GM19372 (cell line): ENCODE measurements at regions not wholly inside any gene's neighbourhood (a gene's known extent, or its start where the extent isn't known, plus 50 kb on each side); places are given as distances from the start of the nearest gene placed in this dataset.

ENCODE experiments used
- ATAC-seq: cut with Tn5 transposase; IDR thresholded peaks from one replicate; pipeline ENCODE4 v1.9.1; 2021; ENCODE audit warnings: mild to moderate bottlenecking, low read depth, moderate library complexity; ENCODE audit not compliant: unreplicated experiment

DNA sequence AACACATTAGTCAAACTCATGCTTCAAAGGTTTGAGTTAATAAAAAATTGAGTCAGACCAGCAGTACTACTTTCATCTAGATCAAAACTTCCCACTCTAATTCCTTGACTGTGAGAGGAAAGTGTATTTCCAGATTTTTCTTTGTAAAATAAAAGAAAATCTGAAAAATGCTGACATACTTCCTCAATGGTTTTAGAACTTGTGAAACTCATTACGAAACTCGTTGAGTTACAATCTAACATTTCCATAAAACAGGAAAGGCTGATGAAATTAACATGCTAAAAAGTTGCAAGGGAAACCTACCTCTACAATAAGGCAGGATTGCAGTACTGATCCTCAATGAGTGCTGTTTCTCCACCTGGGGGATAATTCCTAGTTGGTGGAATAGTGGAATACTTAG is 217.8 kb upstream of the HCCS start:
- no peak for ATAC-seq

DNA sequence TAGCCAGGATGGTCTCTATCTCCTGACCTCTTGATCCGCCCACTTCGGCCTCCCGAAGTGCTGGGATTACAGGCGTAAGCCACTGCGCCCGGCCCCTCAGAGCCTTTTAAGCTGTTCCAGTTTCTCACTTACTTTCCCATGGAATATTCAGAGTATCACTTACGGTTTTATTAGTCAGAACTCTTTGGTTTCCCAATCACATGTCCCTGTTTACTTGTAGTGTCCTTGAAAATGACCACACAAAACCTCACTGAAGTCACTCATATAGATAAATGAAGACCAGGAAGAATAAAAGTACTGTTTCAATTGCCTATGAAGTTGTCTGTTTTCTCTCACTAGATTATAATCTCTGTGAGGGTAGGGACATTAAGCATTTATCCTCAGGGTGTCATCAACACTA is 217.2 kb upstream of the HCCS start:
- ATAC-seq = no peak

DNA sequence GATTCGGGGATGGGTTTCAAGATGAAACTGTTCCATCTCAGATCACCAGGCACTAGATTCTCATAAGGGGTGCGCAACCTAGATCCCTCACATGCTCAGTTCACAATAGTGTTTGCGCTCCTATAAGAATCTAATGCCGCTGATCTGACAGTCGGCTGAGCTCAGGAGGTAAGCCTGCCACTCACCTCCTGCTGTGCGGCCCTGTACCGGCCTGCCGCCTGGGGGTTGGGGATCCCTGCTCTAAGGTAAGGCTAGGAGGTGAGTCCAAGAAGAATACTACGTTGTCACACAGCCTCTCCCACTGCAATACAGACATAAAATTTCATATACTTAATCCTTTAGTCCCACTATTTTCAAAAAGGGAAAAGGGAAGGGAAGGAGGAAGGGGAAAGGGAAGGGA is 213.4 kb upstream of the HCCS start:
- ATAC-seq = no peak

DNA sequence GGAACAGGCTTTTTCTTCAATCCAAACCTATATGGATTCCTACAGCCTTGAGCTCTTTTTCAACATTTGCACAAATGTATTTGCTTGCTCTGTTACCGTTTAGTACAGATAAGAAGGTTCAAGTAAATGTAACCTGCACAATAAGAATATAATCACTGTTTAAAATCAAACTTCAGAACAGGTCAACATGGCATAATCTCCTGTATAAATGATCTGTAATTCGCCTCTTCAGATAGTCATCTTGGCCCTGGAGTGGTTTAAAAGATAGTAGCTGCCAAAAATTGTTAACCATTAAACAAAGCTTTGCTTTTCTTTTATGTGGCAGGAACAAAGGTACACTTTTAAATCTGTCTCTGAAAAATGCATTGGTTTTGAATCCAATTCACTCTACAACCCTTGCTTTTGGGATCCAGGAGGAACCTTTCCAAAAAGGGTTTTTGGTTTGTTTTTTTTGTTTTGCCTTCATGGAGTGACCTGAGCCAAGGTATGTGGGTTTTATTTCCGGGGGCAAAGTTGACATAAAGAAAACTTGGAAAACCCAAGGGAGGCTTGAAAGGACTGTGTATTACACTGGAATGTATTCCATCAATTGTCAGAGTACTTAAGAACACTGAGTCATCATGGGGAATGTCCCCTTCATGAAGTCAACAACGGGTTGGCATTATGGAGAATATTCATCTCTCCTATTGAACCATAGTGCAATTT is 210.4 kb upstream of the HCCS start:
- no peak for ATAC-seq

DNA sequence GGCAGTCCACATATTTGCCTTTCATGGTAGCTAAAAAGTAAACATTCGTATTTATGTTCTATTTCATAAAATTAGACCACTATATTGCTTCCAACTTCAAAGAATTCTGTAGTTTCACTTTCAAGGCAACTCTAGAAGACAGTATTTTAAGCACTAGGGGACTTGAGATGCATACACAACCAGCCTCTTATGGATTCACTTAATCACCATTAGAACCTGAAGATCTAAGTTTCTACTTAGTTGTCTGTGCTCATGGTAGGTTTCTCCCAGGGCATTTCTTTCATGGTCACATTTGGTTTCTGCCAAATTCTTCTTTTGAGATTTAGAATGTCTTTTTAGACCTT is 209.9 kb upstream of the HCCS start:
- ATAC-seq = no peak

DNA sequence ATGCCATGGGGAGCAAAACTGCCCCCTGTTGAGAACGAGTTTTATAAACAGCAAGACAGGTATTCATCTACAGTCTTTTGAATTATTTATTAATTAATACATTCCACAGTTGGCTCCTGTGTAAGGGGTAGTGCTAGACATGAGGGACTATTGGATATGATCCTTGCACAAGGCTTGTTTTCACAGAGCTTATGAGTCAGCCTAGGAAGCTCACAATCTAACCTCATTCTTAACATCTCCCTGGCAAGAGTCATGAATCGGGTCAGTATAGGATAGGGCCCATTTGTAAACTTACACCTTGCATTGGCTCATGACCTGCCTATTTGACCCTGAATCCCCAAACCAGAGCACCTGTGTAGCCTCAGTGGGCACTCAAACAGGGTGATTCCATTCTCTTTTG is 209.1 kb upstream of the HCCS start:
- ATAC-seq = no peak

DNA sequence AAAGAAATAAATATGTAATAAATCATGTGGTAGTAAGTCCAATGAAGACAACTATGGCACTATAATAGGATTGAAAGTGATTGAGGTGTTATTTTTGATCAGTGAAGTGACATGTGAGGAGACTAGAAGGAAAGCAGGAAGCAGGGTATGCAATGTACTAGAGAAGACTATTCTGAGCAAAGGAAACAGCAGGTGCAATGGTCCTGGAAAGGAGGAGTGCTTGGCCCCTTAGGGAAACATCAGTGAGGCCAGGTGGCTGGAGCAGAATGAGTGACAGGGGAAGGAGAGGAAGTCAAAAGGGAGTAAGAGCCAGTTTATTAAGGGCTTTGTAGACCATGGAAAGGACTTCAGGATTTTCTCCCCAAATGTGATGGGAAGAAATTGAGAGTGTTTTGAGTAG is 207.6 kb upstream of the HCCS start:
- no peak for ATAC-seq

DNA sequence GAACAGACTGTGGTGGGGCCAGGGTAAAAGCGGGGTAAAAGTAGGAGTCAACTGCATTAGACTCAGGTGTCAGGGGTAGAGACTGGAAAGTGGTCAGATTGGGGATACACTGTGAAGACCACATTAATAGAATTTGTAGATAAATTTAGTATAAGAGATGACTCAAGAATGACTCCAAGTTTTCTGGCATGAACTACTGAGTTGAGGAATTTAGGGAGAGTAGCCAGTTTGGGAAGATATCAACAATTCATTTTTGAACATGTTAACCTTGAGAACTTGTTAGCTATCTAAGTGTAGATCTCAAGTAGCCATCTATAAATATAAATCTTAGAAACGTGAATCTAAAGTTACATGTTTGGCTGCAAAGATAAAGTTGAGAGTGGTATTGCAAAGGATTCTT is 206.9 kb upstream of the HCCS start:
- ATAC-seq = no peak

DNA sequence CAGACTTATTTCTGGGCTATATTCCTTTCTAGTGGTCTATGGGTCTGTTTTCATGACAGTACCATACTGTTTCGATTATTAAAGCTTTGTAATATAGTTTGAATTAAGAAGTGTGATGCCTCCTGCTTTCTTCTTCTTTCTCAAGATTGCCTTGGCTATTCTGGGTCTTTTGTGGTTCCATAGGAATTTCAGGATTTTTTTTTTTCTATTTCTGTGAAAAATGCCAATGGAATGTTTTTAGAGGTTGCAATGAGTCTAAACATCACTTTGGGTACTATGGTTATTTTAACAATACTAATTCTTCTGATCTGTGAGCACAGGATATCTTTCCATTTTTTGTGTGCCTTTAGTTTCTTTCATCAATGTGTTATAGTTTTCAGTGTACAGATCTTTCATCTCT is 204.3 kb upstream of the HCCS start:
- ATAC-seq = no peak

DNA sequence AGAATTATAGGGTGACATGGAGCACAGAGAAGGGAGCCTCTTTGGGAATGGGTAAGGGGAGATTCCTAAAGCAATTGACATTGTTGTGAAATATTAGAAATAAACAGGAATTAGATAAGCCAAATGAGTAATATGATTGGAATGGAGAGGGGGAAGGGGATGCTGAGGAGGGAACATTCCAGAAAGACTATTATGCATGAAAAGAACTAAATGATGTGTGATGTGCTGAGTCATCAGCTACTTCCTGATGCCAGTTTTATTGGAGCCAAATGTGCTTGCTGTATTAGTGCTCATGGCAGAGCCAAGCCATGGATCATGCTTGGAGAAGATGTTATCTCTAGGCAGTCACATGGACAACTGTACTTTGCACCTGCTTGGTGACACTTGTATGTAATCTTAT is 189.0 kb upstream of the HCCS start:
- no peak for ATAC-seq

DNA sequence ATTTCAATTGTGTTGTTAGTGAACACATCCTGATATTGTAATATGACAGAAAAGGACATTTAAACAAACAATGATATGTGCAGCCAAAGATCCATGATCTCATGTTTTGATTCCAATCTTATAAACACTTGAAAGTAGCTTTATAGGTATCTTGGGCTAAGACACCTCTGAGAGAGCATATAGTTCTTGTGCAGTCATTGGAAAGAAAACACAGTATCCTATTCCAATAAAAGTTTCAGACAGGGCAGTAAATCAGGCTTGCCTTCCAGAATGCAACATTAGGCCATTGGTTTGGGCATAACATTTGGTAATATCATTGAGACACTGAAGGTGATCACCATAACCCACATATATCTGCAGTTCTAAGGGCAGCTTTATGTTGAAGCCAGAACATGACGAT is 188.3 kb upstream of the HCCS start:
- no peak for ATAC-seq

DNA sequence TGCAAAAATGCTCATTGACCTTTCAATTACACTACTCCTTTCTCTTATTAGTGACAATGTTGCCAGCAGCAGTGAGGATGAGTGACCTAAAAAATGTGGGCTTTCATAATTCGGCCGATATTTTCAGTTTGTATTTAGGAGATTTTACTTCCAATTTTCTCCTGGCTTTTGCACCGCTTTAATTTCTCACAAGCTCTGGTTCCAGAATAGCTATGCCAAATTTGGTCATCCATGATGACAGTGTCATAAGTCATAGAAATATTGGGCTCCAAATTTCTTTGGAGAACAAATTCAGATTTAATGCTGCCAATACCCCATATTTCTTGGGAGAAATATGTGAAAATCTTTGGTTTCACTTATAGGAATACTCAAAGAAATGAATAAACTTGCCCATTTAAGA is 187.7 kb upstream of the HCCS start:
- ATAC-seq = no peak

DNA sequence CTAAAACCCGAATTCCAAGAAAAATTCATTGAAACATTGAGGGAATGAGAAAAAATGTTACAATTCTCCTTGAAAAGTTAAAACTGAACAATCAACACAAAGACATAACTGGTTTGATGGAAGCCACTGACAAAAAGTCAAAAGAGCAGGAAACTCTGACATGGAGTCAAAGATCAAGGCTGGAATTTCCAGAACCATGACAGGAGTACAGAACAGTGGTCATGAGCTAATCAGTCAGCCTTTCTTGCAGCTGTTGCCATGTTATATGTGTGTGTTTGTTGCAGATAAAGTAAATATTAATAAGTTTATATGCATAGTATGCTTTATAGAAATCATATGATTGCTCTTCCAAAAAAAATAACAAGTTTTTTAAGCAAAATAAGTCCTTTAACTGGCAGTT is 184.7 kb upstream of the HCCS start:
- no peak for ATAC-seq

DNA sequence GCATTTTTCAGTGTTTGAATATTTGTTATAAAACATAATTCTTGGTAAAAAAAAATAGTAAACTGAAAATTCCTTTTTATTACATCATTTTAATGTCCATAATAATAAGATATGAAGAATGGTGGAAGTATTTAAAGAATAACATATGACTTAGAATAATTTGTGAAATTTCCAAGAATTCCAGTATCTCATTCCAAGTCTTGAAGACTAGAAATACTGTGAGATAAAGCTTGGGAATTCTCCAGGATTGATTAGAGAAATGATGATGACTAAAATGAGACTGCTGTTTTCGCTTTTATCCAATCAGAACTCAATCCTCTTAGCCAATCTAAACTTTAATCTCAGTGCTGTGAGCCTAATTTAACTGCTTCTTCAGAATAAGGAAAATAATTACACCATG is 184.2 kb upstream of the HCCS start:
- no peak for ATAC-seq

DNA sequence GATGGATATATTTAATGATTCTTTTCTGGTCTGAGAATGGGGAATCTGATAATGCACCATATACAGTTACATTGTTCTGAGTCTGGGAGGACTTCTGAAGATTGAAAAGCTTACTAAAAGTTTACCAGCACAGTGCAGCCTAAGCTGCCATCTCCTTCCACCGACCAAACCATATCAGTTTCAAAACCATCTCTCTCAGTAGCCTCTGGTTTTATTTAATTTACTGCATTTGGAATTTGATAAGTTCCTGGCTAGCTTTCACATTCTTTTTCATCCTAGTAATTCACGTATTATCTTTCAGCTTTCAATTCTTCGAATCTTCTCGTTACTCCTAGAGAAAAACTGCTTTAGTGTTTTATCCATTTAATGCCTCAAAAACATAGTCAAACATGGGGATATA is 181.4 kb upstream of the HCCS start:
- no peak for ATAC-seq

DNA sequence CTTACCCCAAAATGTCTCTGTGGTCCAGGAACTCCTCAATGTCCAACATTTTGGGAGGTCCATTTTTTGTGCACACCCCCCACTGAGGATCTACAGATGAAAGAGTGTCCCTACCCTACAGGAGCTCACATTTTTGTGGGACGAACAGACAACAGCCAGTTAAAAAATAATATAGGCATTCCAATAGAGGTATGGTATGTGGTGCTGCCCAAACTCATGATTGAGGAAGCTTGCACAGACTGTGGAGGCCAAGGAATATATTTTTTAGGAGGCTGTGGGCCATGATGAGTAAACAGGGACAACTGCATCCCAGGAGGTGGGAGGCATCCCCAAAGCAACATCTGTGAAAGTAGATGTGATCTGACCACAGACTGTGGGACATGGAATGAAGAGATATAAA is 181.0 kb upstream of the HCCS start:
- ATAC-seq = no peak

DNA sequence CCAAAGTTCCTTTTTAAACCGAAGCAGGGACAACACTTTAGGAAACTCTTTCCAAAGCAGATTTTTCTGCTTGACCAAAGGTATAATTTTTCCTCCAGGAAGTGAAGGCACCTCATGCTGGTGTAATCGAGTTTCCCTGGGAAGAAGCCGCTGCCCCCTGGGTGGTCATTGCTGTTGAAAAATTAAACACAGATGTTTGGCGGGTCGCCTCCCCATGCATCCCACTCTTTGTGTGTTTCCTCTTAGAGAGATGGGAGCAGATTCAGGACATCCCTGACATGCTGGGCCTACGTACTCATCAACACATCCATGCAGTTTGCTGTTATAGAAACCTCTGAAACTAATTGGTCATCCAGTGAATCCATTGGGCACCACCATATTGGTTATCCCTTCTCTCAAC is 179.2 kb upstream of the HCCS start:
- no peak for ATAC-seq

DNA sequence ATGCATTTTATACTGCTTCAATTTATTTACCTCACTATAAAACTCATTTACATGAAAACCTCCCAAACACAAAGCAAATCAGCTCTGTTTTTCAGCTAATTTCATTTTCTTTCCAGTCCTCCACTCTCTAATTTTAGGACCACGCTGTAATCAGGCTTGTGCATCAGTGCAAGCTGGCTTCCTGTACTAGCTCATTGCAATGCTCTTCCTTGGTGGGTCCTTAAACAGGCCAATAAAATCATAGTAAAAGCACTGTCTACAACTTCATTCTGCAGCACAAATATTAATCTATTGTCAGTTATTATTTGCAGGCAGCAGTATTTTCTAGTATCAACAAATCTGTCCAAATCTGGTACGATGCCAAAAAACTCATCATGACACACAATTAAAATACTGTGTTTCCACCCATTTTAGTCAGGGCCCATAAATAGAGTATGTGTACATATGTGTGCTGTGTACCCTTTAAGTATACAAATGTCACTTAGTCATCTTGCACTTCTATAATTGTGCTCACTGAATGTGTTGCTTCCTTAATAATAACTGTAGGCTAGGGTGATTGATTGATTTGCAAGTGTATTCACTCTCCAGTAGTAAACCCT is 178.2 kb upstream of the HCCS start:
- ATAC-seq = no peak

DNA sequence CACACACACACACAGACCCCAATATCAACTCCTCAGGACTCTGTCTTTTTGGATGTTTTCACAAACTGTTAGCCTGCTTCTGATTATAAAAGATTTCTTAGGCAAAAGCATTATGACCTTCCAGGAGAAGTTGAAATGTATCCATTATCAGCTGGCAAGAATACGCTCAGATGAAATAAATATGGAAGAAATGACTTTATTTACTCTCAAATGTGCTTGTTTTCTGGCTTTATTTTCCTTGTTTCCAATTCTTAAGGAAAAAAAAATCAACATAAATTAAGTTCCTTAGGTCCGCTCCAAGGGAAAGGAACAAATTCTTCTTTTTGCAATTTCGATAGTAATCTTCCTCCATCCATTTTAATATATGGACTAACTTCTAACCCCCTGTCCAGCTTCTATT is 175.6 kb upstream of the HCCS start:
- ATAC-seq = no peak

DNA sequence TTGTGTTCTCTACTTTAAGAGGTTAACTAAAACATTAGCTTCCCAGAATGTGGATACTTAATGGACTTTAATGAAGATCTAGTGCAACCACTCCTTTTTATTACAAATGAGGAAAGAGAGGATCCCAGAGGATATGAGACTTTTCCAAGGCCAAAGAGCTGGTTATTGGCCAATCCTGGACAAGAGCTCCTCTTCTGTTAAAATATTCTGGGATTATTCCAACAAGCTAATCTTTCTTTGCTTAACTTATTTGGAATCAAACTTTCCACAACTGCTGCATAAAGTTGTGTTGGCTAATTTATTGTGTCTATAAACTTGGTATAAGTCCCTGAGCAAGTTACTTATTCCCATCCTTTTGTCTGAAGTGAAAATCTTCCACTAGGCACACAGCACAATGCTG is 174.2 kb upstream of the HCCS start:
- ATAC-seq = no peak

DNA sequence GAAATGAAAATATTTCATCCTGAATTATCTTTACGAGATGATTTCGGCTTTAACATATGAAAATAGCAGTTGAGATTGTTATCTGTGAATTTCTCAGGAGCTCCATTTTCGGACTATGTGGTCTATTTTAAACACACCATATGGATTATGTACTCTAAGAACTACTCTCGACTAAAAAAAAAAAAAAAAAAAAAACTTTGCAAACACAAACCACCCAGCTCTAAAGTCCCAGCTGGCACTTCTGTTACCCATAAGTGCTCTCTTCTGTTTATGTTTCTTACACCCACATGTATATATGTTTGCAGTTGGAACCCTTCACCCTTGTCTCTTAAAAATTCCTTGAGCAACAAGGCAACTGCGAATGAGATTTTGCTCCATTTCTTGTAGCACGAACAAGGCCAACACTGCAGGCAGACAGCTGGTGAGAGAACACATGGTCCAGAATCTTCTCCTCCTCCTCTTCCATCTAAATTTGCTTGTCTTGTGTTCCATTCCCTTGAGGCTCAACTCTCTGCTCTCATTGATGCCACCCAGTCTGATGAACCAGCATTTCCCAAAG is 172.7 kb upstream of the HCCS start:
- no peak for ATAC-seq

DNA sequence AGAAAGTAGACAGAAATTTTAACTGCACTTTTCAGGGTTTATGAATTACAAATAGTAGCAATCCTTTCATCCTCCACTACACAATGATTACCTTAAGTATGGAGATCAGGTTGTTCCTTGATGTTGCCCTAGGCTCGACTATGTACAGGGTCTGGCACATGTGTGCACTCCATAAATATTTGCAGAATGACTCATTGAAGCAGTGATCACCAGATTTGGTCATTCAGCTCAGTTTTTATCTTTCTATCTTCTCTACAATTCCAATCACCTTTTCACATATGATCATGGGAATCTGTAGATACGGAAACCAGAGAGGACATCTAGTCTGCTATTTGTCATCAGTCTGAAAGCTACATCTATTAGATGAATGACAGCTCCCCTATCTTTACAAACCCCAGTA is 171.7 kb upstream of the HCCS start:
- ATAC-seq = no peak
